COLO668 (cell line): ENCODE measurements at regions not wholly inside any gene's neighbourhood (a gene's known extent, or its start where the extent isn't known, plus 50 kb on each side); places are given as distances from the start of the nearest gene placed in this dataset.
"Not testable (repeated sequence)": the region's sequence is repeated elsewhere in the genome, so short reads cannot be mapped to it uniquely, and the experiment has no call there.

Source experiments
- DNase-seq: peaks from one replicate; lab custom pipeline; 2025; ENCODE audit not compliant: unreplicated experiment; lab: John Stamatoyannopoulos, UW

DNA sequence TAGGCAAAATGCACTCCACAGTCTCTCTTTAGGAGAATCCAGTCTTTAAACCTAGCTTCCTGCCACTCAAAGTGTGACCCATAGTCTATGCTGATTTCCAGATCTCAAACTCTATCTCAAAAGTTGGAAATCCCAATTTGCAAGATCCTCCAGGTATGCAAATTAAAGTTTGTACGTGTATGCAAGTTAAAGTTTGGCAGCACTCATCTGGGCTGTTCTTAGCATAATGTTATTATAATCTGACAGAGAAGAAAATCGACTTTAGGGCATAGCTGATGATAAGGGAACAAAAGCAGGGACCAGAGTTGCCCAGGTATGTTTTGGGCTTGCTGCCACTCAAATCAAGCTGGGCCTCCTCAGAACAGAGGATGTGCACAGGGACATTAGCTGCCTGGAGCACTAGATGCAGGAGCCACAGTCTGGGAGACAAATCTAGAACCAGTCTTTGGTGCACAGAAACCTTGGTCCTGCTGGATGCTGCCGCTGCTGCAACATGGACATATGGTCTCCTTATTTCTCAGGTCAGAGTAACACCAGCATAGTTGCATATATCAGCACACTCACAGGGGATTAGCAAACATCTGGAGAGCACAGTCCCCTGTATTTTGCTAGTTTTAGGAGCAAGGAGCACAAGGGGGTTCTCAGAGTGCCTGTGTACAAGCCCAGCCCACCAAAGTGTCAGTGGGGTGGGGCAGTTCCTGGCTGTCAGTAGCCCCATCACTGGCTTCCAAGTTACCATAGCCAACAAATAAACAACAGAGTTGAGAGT lies 242.6 kb downstream of the TTC32 start:
- DNase-seq: no peak

DNA sequence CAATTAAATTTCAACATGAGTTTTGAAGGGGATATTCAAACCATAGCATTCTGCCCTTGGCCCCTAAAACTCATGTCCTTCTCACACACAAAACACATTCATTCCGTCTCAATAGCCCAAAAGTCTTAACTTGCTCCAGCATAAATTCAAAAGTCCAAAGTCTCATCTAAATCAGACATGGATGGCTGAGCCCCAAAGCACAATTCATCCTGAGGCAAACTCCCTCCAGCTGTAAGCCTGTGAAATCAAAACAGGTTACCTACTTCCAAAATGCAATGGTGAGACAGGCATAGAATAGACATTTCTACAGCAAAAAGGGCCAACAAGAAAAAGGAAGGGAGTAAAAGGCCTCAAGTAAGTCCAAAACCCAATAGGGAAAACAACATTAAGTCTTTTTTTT lies 245.8 kb downstream of the TTC32 start:
- DNase-seq: no peak

DNA sequence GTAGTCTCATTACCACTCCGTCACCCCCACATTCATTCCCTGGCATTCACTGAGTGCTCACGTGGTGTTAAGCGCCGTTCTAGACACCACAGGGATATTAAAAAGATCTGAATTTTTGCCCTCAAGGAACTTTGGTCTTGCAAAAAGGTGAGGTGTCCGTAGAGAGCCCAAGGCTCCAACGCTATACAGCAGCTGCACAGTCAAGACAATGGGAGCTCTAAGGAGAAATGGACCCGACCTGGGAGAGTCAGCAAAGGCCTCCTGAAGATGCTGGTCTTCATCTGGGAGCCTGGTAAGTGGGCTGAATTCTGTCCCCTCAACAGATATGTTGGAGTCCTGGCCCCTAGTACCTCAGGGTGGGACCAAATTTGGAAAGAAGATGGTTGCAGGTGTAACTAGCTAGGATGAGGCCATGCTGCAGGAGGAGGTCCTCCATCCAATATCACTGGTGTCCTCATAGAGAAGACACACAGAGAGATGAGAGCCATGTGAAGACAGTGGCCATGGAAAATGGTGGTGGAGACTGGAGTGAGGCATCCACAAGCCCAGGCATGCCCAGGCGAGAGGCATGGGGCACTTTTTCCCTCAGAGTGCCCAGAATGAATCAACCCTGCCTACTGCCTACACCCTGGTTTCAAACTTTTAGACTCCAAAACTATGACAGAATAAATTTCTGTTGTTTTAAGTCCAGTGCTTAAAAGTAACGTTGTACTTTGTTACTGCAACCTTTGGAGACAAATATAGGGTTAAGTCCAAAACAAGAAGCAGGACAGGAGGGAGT lies 247.3 kb downstream of the TTC32 start:
- DNase-seq: no peak

DNA sequence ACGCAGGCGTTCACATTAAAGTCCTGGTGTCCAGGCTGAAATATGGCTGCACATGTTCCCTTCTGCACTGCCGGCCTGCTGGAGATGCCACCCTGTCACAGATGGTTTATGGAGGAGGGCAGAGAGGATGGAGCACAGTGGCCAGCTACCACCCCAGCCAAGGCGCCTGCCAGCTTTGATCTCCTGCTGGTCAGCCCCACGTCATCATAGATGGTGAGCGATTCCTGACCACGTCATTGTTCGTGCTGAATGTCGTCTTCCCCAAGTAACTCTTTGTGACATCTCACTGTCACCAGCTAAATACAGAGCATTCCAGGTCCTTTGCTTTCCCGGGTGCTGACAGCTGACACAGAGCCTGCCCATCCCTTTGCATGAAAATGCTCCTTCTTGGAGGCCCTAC lies 248.3 kb downstream of the TTC32 start:
- DNase-seq: no peak

DNA sequence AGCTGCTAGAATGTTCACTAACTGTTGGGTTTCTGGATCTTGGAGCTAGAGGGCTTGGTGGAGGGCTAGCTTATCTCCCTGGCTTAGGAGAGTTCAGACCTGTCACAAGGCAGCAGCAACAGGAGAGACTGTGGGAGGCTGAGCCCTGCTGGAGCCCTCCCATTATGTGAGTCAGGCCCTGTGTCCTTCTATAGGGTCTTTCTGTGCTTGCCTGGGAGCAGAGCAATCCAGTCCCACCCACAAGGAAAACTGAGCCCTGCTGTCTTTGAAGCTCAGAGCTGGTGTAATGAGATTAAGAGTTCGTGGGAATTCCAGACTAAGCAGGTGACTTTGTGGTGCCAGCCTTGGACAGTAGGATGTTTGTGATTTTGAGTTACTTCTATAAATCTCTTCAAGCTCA lies 249.0 kb downstream of the TTC32 start:
- DNase-seq: no peak

DNA sequence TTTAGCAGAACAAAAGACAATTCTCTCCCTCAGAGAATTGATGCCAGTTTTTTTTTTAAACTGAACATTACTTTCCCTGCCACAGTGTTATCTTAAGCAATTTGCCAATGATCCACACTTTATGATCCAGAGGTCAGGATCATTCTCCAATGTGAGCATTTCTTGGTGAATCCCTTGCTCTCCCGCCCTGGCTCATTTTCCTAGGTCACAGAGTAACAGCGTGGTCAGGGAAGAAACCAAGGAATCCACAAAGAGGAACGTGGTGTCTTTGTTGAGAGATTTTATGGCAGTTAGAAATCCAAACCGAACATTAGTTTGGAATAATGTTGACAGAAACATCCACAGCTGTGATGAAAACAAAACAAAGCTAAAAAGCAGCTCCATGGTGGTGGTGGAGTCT lies 250.3 kb downstream of the TTC32 start:
- no peak for DNase-seq

DNA sequence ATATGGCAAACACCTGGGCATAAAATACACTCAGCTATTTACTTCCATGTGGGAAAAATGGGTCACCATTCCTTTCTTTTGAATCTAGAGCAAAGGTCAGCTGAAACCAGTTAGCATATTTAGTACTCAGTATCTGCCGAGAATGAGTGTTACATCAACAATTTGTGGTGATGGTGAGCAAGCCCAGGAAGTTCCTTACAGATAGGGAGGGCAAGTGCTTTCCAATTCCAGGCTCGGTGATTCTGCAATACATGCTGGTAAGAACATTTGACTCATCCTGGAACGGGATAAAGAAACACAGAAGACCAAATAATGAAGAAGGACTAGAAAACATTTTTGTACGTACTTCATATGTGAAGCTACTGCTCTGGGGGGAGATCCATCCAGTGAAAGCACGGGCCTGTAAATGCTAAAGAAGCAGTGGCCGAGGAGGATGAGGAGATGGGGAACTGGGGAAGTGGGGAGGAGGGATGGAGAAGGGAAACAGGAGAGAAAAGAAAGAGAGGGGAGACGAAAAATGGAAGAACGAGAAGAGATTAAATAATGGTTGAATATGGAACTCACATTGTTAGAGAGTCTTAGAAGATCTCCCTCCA lies 251.9 kb downstream of the TTC32 start:
- DNase-seq: no peak

DNA sequence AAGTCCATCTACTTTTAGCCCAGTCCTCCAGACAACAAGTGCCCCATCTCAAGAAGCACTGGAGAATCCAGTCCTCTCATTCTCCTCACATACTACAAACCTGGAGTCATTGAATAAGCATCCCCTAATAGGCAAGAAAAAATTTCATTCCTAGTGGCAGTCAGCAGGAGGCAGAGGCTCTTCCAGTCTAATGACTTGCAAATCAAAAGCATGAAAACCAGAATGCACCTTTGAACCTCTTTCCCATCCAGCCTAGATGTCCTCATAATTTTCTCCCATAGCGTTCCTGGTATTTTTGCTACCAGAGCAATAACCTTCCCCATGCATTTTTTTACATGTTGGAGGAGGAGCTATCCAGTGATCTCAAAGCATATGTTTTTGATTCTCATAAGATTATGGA lies 252.6 kb downstream of the TTC32 start:
- DNase-seq: no peak

DNA sequence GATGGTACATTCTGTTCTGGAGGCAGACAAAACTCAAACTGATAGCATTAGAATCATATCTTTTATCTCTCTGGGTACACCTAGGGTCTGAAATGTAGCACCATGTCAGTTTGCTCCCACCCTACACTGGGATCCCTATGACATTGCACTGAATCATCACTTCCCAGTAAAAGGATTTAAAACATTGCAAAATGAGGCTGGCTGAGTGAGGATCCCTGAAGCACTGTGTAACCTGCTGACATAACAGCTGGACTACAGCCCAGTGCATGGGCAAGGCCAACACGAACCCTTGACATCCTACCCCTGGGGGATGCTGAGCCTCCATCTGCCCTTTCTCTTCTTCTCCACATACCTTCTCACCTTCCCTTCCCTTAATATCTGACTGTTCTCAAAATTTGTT lies 253.2 kb downstream of the TTC32 start:
- no peak for DNase-seq

DNA sequence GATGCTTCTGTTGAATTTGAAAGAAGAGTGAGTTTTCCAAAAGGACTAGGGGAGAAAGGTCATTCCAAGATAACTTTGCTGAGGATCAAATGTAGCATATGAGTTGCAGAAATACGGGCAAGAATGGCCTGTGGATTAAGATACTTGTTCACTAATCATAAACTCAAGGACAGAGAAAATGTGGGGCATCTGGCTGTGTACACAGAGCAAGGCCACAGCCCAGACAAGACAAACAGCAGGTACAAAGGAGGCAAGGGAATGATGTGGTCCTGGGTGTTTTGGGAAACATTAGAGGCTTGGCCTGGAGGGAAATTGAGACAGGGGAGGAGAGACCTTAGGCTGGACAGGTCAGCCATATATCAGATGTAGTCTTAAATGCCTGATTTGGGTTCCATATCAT lies 254.8 kb downstream of the TTC32 start:
- DNase-seq: no peak

DNA sequence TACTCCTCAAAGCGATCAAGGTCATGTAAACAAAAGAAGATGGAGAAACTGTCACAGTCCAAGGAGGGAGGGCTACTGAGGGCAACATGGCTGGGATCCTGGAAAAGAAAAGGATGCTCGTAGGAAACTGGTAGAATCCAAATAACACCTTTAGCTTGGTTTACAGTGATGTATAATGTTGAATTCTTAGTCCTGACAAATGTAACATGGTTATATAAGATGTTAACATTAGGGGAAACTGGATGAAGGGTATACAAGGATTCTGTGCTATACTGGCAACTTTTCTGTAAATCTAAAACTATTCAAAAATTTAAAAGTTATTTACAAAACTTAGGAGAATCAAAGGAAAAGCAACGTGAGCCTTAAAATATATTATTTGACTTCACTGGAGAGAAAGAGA lies 257.0 kb downstream of the TTC32 start:
- DNase-seq: no peak

DNA sequence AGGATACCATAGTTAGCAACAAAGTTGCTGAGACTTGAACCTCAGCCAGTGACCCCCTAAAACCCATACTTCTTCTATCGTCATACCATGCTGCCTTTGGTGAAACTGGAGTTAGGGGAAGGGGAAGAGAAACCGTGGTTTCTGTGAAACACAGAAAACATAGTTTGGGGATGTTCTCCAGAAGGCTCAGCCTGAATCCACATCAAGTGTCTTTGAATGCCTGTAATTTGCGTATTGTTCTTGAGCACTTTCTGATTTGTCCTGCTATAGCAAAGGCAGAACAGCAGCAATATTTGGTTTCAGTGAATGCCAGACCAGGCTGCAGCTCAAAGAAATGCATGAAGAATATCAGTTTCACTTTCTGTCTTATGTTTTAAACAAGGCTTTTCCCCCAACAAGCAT lies 258.7 kb downstream of the TTC32 start:
- DNase-seq: no peak

DNA sequence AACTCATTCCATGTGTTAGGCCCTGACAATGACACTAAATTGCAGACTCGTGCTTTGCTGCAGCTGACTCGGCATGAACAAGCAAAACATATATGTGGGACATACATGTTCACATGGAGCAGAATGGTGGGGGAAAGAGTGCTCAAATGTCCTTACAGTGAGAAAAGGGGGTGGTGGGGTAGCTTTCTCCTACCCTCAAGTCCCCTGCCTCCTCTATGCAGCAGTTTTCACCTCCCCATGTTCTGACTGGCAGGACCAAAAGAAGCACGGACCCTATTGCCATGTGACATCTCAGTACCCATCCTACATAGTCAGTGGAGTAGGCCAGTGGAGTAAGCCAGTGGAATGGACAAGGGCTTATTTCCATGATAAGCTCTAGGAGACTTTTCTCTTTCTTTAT lies 259.3 kb downstream of the TTC32 start:
- DNase-seq: no peak

DNA sequence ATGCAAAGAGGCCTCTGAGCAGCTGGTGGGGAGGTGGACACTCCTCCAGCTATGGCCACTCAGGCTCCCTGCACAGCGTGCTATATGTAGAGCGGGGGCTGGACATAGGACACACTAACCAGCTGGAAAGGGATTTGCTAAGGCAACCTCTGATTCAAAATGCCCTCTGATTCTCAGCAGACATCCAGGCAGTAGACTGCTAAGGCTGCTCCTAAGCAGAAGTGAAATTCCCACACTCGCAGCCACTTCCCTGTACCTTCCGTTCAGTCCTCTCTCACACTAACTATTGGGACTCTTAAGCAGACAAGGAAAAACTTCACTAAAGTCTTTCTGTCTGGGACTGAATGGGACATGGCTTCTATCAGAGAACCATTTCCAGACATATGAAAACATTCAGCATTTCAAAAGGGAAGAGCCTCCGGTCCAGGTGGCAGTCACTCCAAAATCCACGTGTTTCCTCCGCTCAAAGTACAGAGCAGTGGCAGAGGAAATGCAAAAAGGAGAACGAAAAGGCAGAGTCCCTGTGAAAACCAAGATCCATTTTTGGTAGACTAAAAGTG lies 265.8 kb downstream of the TTC32 start:
- DNase-seq: no peak

DNA sequence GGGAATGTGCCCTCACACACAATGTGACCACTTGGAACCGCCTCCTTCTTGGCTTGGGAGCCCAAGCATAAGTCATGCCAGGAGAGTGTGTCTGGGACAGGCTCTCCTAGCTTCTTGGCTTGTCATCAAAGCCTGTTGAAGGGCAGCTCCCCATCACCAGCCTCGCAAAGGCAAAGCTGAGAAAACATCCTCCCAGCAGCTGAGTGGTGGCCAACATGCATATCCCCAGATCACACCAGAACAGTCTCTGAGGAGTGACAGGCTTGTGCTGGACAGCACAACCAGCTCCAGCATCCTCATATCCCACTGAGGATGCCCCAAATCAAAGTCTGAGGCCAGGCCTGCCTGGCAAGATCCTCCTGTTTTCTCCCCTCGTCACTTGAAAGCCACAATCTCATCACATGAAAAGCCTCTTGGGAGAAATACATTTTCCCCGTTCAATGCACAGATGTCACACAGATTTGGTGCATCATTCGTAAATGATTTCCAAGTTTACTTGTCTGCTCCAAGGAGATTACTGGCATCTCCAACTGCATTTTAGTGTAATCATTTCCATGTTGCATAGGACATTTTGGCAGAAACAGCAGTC lies 269.3 kb downstream of the TTC32 start:
- DNase-seq: no peak

DNA sequence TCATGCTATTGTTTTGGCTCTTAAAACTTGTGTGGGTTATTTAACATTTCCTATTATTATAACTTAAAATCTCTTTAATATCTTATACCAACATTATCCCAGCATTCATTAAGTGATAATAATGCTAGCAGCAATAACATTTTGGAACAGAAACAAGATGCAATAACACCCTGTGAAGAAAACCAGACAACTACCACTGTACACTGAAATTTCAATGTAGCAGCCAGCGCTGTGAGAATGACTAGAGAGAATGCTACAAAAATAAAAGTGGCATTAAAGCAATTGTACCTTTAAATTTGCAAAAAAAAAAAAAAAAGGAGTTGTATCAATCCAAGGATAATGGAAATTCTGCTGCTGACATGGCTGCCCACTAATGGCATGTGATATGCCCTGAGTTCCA lies 269.9 kb downstream of the TTC32 start:
- no peak for DNase-seq

DNA sequence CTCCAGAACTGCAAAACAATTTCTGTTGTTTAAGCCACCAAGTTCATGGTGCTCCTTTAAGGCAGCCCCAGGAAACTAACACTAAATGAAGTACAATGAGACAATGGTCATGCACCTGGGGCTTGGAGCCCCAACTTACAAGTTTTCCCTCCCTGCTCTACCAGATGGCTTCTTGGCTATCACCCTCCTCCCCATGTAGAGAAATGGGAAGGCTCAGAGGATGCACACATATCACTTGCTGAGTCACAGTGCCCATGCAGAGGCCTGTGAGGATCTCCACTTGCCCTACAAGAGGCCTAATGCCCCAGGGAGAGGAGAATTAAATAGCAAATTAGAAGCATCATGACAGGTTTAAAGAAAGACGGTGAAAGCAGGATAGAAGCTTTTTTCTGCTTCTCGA lies 270.9 kb downstream of the TTC32 start:
- DNase-seq: no peak

DNA sequence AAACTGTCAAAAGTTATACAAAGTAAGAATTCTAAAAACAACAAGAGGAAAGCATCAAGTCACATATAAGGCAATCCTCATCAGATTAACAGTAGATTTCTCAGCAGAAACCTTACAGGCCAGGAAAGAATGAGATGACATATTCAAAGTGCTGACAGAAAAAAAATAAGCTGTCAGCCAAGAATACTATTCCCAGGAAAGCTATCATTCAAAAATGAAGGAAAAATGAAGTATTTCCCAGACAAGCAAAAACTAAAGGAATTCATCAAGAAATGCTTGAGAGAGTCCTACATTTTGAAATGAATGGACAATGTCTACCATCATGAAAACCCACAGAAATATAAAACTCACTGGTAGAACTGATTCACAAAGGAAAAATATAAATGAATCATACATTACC lies 268.9 kb upstream of the OSR1 start:
- no peak for DNase-seq

DNA sequence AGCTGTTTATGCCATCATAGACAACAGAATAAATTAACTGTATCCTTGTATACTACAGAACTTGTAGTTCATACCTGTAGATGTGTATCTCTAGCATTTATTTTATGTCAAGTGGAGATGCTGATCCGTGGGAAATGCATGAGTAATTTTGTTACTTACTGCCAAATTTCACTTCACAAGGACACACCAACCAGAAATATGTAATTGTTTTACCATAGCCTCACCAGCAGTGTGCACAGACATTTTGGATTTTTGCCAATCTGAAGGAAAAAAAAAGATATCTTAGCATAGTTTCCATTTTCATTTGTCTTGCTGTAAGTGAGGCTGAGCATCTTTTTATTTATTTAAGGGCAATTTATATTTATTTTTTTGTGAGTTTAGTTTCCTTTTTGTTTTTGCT lies 265.1 kb upstream of the OSR1 start:
- no peak for DNase-seq

DNA sequence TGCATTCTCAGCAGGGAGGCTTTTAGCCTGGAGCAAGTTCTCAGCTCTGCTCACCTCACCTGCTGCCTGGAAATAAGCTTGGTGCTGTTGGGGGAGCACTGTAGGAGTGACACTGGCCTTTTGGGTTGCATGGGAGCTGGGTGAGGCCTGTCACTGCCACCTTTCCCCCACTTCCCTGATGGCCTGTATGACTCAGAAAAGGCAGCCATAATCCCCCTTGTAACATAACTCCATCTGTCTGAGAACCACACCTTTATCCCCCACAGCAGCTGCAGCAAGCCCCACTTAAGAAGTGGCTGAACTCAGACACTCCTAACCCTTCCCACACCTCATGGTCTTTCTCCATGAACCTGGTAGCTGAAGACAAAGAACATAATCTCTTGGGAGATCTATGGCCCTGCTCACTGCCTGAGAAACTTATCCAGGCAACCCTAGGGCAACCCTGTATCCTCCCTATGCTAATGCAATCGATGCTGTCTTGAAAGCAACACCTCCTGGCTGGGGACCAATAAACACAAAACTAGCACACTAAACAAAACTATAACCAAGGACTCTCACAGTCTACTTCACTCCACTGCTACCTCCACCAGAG lies 258.9 kb upstream of the OSR1 start:
- peak; percentile 54 for DNase-seq

DNA sequence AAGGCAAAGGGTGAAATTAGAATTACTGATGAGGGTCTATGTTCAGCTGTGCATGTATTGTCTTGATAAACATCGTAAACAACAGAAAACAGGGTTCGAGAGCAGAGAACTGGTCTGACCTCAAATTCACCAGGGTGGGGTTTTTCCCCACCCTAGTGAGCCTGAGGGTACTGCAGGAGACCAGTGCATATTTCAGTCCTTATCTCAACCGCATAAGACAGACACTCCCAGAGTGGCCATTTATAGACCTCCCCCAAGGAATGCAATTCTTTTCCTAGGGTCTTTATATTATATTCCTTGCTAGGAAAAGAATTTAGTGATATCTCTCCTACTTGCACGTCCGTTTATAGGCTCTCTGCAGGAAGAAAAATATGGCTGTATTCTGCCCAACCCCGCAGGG lies 257.0 kb upstream of the OSR1 start:
- DNase-seq: not testable (repeated sequence)
